IPS-20b (cell line): ENCODE measurements at regions not wholly inside any gene's neighbourhood (a gene's known extent, or its start where the extent isn't known, plus 50 kb on each side); places are given as distances from the start of the nearest gene placed in this dataset.

Source experiments
- H3K27ac ChIP-seq: one replicate; pipeline ENCODE4 v1.5.1; 2013; ENCODE audit warnings: low read length
- H3K27me3 ChIP-seq: 2 replicates; pipeline ENCODE4 v1.6.1; 2013; ENCODE audit warnings: mild to moderate bottlenecking, low read length, inconsistent platforms; ENCODE audit not compliant: insufficient read depth
- H3K36me3 ChIP-seq: 2 replicates; pipeline ENCODE4 v1.6.1; 2013; ENCODE audit warnings: low read depth, mild to moderate bottlenecking, inconsistent platforms, low read length, moderate library complexity; ENCODE audit not compliant: insufficient read depth
- H3K4me1 ChIP-seq: 2 replicates; pipeline ENCODE4 v1.6.1; 2013; ENCODE audit warnings: mild to moderate bottlenecking, control low read depth, inconsistent platforms, low read length, moderate library complexity; ENCODE audit not compliant: insufficient read depth
- H3K4me3 ChIP-seq: 2 replicates; pipeline ENCODE4 v1.5.1; 2013; ENCODE audit warnings: mild to moderate bottlenecking, low read length, inconsistent platforms
- H3K9ac ChIP-seq: 2 replicates; pipeline ENCODE4 v1.6.1; 2013; ENCODE audit warnings: low read depth, mild to moderate bottlenecking, inconsistent platforms, low read length, moderate library complexity
- H3K9me3 ChIP-seq: 2 replicates; pipeline ENCODE4 v1.6.1; 2013; ENCODE audit warnings: mild to moderate bottlenecking, low read depth, low read length, inconsistent platforms; ENCODE audit not compliant: insufficient read depth

- H3K4me3 ChIP-seq = peak overlapping the region; percentile 4; the same call in 1 of the 2 replicates
- H3K27me3 ChIP-seq = peaks cover 16% of the 10 kb centered on the region
- H3K4me1 ChIP-seq = peaks cover 21% of the 10 kb centered on the region
- no peak overlapping the region for H3K9ac ChIP-seq
- H3K36me3 ChIP-seq = no peaks in the 10 kb centered on the region
- H3K9me3 ChIP-seq = no peaks in the 10 kb centered on the region
- no peak overlapping the region for H3K27ac ChIP-seq
Measured at GRCh38 chr10:43754569-43755260, 106.0 kb upstream of the ZNF32 start.

DNA sequence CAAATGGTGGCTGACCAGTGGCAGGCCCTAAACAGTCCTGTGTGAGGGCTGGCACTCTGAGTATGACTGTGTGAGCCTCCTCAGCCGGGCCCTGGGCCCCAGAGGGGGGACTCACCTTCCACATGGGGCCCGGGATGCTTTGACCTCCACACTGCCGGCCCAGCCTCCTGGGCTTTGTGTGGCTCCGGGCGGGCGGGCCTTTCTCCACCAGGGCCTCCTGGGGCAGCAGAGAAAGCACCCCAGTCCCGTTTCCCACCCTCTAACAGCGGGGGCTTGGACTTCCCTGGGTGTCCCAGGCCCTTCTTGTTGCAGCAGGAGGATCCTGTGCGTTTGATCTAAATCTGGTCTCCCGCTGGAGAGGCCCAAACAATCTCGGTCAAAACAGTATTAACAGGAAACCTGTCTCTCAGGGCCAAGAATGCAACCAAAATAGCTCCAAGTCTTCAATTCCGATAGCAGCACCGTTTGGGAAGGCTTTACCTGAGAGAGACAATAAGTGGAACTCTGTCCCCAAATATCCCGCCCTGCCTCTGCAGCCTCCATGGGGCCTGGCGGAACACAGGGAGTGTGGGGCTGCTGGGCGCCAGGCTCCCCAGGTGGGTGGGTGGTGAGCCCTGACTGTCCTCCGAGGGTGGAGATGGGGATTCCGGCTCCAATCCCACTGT is 104.8 kb upstream of the ZNF32 start:
- Histone ChIP-seq H3K27ac (no peak overlapping the region), H3K36me3 (no peaks in the 10 kb centered on the region), H3K9me3 (no peaks in the 10 kb centered on the region), H3K27me3 (peaks cover 16% of the 10 kb centered on the region), H3K4me3 (no peak overlapping the region), H3K9ac (no peak overlapping the region), H3K4me1 (peaks cover 21% of the 10 kb centered on the region)

DNA sequence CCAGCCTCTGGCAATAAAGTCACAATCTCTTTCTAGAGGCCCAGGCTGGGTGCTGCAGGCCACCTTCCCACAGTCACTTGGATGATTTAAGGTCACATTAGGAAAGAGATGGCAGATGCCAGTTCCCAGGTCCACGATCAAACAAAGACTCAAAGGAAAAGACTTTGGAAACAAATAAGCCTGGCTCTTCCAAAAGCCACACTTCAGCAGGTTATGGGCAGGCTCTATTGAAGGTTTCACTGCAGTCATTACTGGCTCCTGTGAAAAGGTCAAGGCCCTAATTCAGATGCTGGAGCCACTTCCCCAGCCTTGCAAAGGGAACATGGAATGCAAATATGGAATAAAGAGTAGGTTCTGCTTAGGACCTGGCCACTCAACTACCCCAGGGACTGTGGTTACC is 104.0 kb upstream of the ZNF32 start:
- Histone ChIP-seq H3K9me3 (no peaks in the 10 kb centered on the region), H3K36me3 (no peaks in the 10 kb centered on the region), H3K27ac (no peak overlapping the region), H3K27me3 (peaks cover 16% of the 10 kb centered on the region), H3K4me3 (no peak overlapping the region), H3K4me1 (peaks cover 21% of the 10 kb centered on the region), H3K9ac (no peak overlapping the region)

GRCh38 chr10:43751646-43752045 is 103.0 kb upstream of the ZNF32 start:
- H3K27me3 ChIP-seq = peaks cover 16% of the 10 kb centered on the region
- H3K9me3 ChIP-seq = no peaks in the 10 kb centered on the region
- H3K4me3 ChIP-seq = no peak overlapping the region
- no peak overlapping the region for H3K9ac ChIP-seq
- no peak overlapping the region for H3K27ac ChIP-seq
- peaks cover 21% of the 10 kb centered on the region for H3K4me1 ChIP-seq
- no peaks in the 10 kb centered on the region for H3K36me3 ChIP-seq

DNA sequence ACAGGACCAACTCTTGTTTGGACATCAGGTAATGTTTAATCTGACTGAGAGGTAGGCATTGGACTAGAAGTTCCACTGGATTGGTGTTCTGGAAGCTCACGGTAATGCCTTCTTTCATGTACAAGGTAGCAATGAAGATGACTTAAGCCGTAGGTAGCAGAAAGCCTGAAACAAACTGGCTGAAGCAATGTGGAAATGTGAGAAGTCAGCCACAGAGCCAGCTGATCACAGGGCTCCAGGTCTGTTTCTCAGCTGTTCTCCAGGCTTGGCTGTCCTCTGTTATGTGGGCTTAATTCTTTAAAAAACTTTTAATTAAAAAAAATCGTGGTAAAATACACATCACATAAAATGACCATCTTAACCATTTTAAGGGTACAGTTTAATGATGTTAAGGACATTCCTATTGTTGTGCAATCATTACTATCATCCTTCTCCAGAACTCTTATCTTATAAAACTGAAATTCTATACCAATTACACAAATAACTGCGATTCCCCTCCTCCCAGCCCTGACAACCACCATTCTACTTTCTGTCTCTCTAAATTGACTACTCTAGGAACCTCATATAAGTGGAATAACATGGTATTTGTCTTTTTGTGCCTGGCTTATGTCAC is 101.4 kb upstream of the ZNF32 start:
- Histone ChIP-seq H3K36me3 (no peaks in the 10 kb centered on the region), H3K4me1 (peaks cover 11% of the 10 kb centered on the region), H3K9me3 (no peaks in the 10 kb centered on the region), H3K9ac (no peak overlapping the region), H3K27me3 (peaks cover 2% of the 10 kb centered on the region; the same call in 1 of the 2 replicates), H3K4me3 (no peak overlapping the region), H3K27ac (no peak overlapping the region)

- no peak overlapping the region for H3K4me3 ChIP-seq
- no peaks in the 10 kb centered on the region for H3K9me3 ChIP-seq
Measured at GRCh38 chr10:43749145-43749576, 100.5 kb upstream of the ZNF32 start.

DNA sequence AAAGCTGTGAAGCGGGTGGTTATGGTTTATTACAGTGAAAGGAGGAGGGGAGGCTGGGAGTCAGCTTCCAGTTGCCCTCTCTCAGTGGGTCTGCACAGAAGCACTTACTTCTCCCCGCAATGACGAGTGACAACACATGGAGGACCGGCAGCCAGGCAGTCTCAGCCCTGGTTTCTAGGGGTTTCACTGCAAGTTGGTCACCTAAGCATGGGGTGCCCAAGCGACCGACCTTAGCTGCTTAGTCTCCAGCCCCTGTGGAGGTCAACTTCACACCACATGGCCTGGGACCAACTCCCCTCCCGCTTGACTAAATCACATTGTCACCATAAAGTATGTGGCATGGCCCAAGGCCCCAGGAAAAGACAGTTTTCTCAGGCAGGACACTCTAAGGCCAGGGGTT is 99.9 kb upstream of the ZNF32 start:
- Histone ChIP-seq H3K4me1 (peaks cover under 1% of the 10 kb centered on the region; the same call in 1 of the 2 replicates), H3K36me3 (no peaks in the 10 kb centered on the region), H3K4me3 (no peak overlapping the region), H3K27me3 (no peaks in the 10 kb centered on the region), H3K27ac (no peak overlapping the region), H3K9me3 (no peaks in the 10 kb centered on the region), H3K9ac (no peak overlapping the region)

More at GRCh38 chr10:43749145-43749576, 100.5 kb upstream of the ZNF32 start:
- Histone ChIP-seq H3K4me1 (peaks cover 5% of the 10 kb centered on the region; the same call in 1 of the 2 replicates), H3K27ac (no peak overlapping the region), H3K9ac (no peak overlapping the region), H3K27me3 (no peaks in the 10 kb centered on the region), H3K36me3 (no peaks in the 10 kb centered on the region)

- Histone ChIP-seq H3K9me3 (no peaks in the 10 kb centered on the region), H3K27ac (no peak overlapping the region), H3K27me3 (no peaks in the 10 kb centered on the region), H3K4me3 (no peak overlapping the region), H3K9ac (no peak overlapping the region), H3K4me1 (no peaks in the 10 kb centered on the region), H3K36me3 (no peaks in the 10 kb centered on the region)
Measured at GRCh38 chr10:43746906-43747305, 98.2 kb upstream of the ZNF32 start.

DNA sequence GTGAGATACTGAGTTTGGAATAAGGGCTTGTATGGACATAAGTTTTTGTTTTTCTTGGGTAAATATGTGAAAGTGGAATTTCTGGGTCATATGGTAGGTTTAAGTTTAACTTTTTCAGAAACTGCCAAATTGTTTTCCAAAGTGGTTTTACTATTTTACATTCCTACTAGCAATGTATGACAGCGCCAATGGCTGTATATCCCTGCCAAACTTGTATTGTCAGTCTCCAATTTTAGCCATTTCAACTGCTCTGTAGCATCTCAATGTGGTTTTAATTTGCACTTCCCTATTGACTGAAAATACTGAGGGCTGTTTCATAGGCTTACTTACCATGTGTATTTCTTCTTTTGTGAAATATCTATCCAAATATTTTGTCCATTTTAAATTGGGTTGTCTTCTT is 90.5 kb upstream of the ZNF32 start:
- Histone ChIP-seq H3K9me3 (no peaks in the 10 kb centered on the region), H3K4me3 (no peak overlapping the region), H3K27ac (no peak overlapping the region), H3K4me1 (no peaks in the 10 kb centered on the region), H3K9ac (no peak overlapping the region), H3K27me3 (no peaks in the 10 kb centered on the region), H3K36me3 (no peaks in the 10 kb centered on the region)

DNA sequence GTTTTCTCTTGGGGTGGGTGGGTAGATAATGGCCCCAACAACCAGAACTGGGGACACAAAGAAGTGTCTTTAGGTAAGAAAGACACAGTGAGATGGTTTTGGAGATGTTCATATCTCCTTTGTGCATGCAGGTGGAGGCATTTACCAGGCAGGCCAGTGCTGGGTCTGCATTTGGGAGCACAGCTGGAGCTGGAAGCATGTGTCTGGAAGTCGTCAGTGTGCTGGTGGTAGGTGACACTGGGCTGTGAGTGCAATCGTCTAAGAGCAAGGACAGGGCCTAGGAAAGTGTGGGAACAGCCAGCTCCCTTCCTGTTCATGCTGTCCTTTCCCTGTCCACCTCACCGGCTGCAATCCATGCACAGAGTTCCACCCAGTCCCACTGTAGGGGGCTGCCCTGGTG is 88.3 kb upstream of the ZNF32 start:
- Histone ChIP-seq H3K4me3 (no peak overlapping the region), H3K4me1 (no peaks in the 10 kb centered on the region), H3K9me3 (no peaks in the 10 kb centered on the region), H3K27me3 (no peaks in the 10 kb centered on the region), H3K27ac (no peak overlapping the region), H3K9ac (no peak overlapping the region), H3K36me3 (no peaks in the 10 kb centered on the region)

DNA sequence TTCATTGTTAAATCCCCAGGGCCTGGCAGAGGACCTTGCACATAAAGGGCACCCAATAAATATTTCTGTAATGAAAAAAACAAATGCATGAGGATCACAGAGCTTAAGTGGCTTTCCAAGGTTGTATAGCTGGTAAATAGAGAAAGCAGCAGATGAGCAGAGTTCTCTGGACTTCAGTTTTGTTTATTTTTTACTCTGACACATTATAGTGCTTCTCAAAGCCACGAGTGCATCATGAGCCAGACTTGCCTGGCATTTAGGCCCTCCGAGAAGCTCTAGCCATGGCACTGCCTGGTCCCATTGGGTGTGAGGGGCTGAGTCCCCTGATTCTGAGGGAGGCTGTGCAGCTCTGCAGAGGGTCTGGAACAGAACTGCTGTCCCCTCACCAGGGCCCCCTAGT is 87.2 kb upstream of the ZNF32 start:
- Histone ChIP-seq H3K4me3 (no peak overlapping the region), H3K4me1 (no peaks in the 10 kb centered on the region), H3K27ac (no peak overlapping the region), H3K36me3 (no peaks in the 10 kb centered on the region), H3K9me3 (no peaks in the 10 kb centered on the region), H3K27me3 (no peaks in the 10 kb centered on the region), H3K9ac (no peak overlapping the region)

GRCh38 chr10:43734716-43735115 is 86.0 kb upstream of the ZNF32 start:
- Histone ChIP-seq H3K9me3 (peaks cover 4% of the 10 kb centered on the region; the same call in 1 of the 2 replicates), H3K27me3 (no peaks in the 10 kb centered on the region), H3K36me3 (no peaks in the 10 kb centered on the region), H3K4me1 (no peaks in the 10 kb centered on the region), H3K27ac (no peak overlapping the region), H3K4me3 (no peak overlapping the region), H3K9ac (no peak overlapping the region)
